ENCODE measurements at regions not wholly inside any gene's neighbourhood (a gene's known extent, or its start where the extent isn't known, plus 50 kb on each side); places are given as distances from the start of the nearest gene placed in this dataset.

GRCh38 chr13:111413407-111414187 lies 93.2 kb downstream of the TEX29 start:
- DNase-seq: no peak

GRCh38 chr13:111414341-111414740 lies 93.9 kb downstream of the TEX29 start:
- DNase-seq: no peak

GRCh38 chr13:111415246-111415645 lies 94.8 kb downstream of the TEX29 start:
- DNase-seq: no peak

- no peak for DNase-seq
Observed at GRCh38 chr13:111415765-111416164, 95.3 kb downstream of the TEX29 start.

DNA sequence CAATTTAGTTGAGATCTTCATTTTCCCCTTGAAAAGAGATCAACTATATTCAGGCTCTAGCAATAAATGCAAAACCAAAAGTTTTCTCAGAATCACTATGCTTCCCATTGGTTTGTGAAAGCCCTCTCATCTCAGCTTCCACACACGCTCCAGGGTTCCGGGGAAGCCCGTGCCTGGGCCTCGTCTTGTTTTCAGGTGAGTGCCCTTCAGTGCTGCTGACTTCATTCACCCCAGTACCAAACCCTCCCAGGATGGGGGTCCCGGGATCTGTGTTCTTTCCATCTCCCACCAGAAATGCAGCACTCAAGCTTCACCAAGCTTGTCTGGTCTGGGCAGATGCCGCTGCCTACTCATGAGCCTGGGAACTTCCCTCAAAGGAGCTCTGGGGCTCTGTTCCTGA lies 97.7 kb downstream of the TEX29 start:
- DNase-seq: no peak

- no peak for DNase-seq
Observed at GRCh38 chr13:111420113-111420876, 99.9 kb downstream of the TEX29 start.

DNA sequence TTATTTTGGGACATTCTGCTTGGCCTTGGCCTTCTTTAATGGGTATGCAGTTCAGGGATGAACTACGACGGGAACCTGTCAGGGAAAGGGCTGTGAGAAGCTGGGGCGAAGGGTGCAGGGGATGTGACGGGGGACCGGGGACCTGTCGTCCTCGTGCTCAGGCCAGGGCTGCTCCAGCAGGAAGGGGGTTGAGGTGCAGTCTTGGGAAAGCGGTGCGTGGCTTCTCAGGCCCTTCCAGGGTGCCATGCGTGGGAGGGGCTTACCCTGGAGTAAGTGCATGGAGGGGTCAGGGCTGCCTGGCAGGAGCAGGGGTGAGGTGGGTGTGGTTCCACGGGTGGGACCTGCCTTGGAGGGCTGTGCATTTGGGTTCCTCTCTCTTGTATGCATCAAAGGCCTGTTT lies 100.8 kb downstream of the TEX29 start:
- DNase-seq: no peak

GRCh38 chr13:111422348-111422747 lies 101.9 kb downstream of the TEX29 start:
- no peak for DNase-seq

- no peak for DNase-seq
Observed at GRCh38 chr13:111423168-111423785, 102.8 kb downstream of the TEX29 start.

- no peak for DNase-seq
Observed at GRCh38 chr13:111424134-111424533, 103.7 kb downstream of the TEX29 start.

DNA sequence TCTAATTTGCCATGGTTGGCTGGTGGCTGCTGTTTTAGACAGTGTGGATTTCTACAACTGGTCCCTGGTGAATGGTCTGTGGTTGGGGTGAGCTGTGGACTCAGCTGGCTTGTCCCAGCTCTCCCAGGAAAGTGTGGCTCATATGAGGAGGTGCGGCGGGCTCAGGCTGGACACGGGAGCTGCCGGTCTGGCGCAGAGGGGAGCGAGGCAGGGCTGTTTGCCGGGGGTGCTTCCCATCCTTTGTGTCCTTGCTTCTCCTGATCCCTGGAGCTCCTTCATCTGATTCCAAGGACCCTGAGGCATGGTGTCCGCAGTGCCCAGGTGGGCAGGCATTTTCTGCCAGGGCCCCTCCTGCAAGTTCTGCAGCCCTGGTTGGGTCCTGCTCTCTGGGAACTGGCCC lies 104.9 kb downstream of the TEX29 start:
- DNase-seq: no peak

DNA sequence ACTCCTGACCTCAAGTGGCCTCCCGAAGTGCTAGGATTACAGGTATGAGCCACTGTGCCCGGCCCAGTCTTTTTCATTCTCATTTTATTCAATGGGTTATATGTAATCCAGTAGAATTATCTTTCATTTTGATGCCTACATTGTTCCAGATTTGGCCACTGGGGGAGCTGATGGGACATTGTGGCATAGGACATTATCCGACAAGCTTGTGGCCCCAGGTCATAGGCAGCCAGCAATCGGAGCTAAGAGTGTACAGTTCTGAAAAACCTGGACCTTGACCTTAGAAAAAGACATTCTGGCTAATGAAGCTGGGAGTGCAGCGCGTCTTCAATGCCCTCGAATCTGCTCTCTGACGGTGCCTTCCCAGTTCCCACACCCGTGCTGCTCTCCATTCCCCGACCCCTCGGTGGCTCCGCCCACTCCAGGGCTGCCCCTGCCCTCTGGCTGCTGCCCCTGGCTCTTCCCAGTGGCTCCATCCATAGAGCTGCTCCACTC lies 108.7 kb downstream of the TEX29 start:
- DNase-seq: peak; percentile 71

GRCh38 chr13:111431206-111431605 lies 110.8 kb downstream of the TEX29 start:
- DNase-seq: no peak

DNA sequence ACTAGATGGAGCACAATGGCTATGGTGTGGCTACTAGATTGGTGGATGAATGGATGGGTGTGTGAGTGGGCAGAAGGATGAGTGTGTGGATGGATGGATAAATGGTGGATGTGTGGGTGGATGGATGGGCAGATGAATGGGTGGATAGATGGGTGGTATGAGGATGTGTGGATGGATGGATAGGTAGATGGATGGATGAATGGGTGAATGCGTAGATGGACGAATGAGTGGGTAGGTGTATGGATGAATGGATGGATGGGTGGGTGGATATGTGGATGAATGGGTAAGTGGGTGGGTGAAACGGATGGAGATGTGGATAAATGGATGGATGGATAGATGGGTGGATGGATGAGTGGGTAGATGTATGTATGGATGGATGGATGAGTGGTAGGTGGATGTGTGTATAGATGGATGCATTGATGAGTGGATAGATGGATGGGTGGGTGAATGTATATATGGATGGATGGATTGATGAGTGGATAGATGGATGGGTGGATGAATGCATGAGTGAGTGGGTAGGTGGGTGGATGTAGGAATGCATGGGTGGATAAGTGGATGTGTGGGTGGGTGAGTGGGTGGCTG lies 114.2 kb downstream of the TEX29 start:
- DNase-seq: no peak

GRCh38 chr13:111436446-111436845 lies 116.0 kb downstream of the TEX29 start:
- no peak for DNase-seq

- no peak for DNase-seq
Observed at GRCh38 chr13:111437417-111437816, 117.0 kb downstream of the TEX29 start.

- no peak for DNase-seq
Observed at GRCh38 chr13:111437856-111438547, 117.6 kb downstream of the TEX29 start.

- peak; percentile 25 for DNase-seq
Observed at GRCh38 chr13:111440492-111440891, 120.0 kb downstream of the TEX29 start.

DNA sequence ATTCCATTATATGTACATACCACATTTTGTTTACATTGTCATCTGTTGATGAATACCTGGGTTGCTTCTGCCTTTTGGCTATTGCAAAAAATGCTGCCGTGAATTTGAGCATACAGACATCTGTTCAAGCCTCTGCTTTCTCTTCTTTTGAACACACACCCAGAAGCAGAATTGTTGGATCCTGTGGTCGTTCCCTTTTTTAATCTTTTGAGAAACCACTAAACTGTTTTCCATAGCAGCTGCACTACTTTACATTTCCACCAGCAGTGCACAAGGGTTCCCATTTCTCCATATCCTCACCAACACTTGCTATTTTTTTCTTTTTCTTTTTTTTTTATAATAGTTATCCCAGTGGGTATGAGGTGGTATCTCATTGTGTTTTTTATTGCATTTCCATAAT lies 123.5 kb downstream of the TEX29 start:
- no peak for DNase-seq

DNA sequence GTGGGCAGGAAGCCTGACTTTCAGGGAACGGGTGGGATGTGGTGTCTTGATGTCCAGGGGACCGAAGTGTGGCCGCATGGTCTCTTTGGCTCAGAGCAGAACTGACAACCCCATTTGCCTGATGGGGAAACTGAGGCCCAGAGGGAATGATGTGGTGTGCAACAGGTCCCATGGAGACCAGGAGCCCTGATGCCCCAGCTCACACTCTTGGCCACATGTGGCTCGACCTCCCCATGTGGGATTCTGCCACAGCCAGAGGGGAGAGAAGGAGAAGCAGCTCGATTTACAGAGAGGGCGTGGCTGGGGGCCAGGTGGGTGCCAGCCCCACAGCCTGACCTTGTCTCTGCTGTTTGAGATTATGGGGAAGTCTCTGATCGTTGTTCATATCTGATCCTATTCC lies 128.1 kb downstream of the TEX29 start:
- no peak for DNase-seq

DNA sequence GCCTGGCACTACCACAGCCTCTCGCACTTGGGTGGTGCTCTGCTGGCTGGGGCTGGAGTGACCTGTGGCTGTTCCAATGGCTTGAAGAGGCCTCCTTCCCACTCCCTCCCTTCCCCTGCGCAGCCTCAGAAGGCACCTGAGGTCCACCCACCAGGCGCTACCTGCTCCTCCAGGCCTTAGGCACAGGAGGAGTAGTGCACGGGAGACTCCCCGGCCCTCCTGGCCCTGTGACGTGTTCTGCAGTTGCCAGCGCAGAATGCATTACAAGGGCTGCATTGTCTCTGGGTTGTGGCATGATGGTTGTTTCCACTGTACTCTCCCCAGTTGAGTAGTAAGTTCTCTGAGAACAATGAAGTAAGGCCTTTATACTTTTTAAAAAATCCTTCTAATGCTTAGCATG lies 128.6 kb downstream of the TEX29 start:
- no peak for DNase-seq

DNA sequence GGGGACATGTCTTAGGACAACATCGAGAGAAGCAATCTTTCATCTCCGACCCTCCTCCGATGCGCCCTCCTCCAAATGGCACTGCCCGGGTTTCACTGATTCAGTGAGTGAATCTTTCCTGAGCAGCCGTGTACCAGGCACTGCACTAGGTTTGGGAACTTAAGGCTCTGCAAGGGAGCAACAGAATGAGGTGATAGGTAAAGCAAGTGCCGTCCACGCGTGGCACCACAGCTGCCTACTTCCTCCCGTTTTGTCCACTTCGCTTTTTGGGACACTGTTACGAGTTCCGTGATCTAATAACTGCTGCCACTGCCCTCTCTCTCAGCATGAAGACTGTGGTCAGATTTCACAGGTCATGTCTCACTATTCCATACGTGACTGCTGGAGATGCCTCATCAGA lies 131.0 kb downstream of the TEX29 start:
- no peak for DNase-seq

All from activated CD4-positive, alpha-beta T cell treated with anti-CD3 and anti-CD28 coated beads for 48 hours (primary cell).